ENCODE measurements at regions not wholly inside any gene's neighbourhood (a gene's known extent, or its start where the extent isn't known, plus 50 kb on each side); places are given as distances from the start of the nearest gene placed in this dataset.

GRCh38 chr11:106390078-106390477 lies 312.6 kb downstream of the AASDHPPT start:
- Histone ChIP-seq H3K9me3 (ENCODE audit: low read length) (no peaks in the 10 kb centered on the region), H3K4me3 (ENCODE audit: low read length) (no peak overlapping the region), H3K4me1 (ENCODE audit: insufficient read depth, low read length) (peaks cover 6% of the 10 kb centered on the region), H2AFZ (ENCODE audit: low read depth, low read length) (no peak overlapping the region), H3K27me3 (ENCODE audit: insufficient read depth, low read length) (no peaks in the 10 kb centered on the region), H3K36me3 (ENCODE audit: insufficient read depth, low read length) (no peaks in the 10 kb centered on the region)

- peaks cover 3% of the 10 kb centered on the region for H3K9me3 ChIP-seq (ENCODE audit: low read length)
- H3K36me3 ChIP-seq (ENCODE audit: insufficient read depth, low read length) = no peaks in the 10 kb centered on the region
- no peak overlapping the region for H3K4me3 ChIP-seq (ENCODE audit: low read length)
- H3K4me1 ChIP-seq (ENCODE audit: insufficient read depth, low read length) = peaks cover 6% of the 10 kb centered on the region
- no peak overlapping the region for H2AFZ ChIP-seq (ENCODE audit: low read depth, low read length)
- no peaks in the 10 kb centered on the region for H3K27me3 ChIP-seq (ENCODE audit: insufficient read depth, low read length)
These were observed 314.4 kb downstream of the AASDHPPT start for GRCh38 chr11:106391771-106392420.

GRCh38 chr11:106395716-106396349 lies 318.4 kb downstream of the AASDHPPT start:
- Histone ChIP-seq H3K4me3 (ENCODE audit: low read length) (no peak overlapping the region), H3K27me3 (ENCODE audit: insufficient read depth, low read length) (no peaks in the 10 kb centered on the region), H3K4me1 (ENCODE audit: insufficient read depth, low read length) (peaks cover 6% of the 10 kb centered on the region), H2AFZ (ENCODE audit: low read depth, low read length) (no peak overlapping the region), H3K36me3 (ENCODE audit: insufficient read depth, low read length) (no peaks in the 10 kb centered on the region), H3K9me3 (ENCODE audit: low read length) (peaks cover 3% of the 10 kb centered on the region)

- Histone ChIP-seq H3K4me1 (ENCODE audit: insufficient read depth, low read length) (no peaks in the 10 kb centered on the region), H2AFZ (ENCODE audit: low read depth, low read length) (no peak overlapping the region), H3K4me3 (ENCODE audit: low read length) (no peak overlapping the region)
These were observed 320.5 kb downstream of the AASDHPPT start for GRCh38 chr11:106397787-106398501.

GRCh38 chr11:106398502-106399075 lies 321.1 kb downstream of the AASDHPPT start:
- H3K27me3 ChIP-seq (ENCODE audit: insufficient read depth, low read length) = no peaks in the 10 kb centered on the region
- H3K36me3 ChIP-seq (ENCODE audit: insufficient read depth, low read length) = no peaks in the 10 kb centered on the region
- peaks cover 3% of the 10 kb centered on the region for H3K9me3 ChIP-seq (ENCODE audit: low read length)
- H3K4me3 ChIP-seq (ENCODE audit: low read length) = no peak overlapping the region
- no peaks in the 10 kb centered on the region for H3K4me1 ChIP-seq (ENCODE audit: insufficient read depth, low read length)
- H2AFZ ChIP-seq (ENCODE audit: low read depth, low read length) = no peak overlapping the region

More at GRCh38 chr11:106397787-106398501, 320.5 kb downstream of the AASDHPPT start:
- H3K27me3 ChIP-seq (ENCODE audit: insufficient read depth, low read length) = no peaks in the 10 kb centered on the region
- H3K36me3 ChIP-seq (ENCODE audit: insufficient read depth, low read length) = no peaks in the 10 kb centered on the region
- peaks cover 3% of the 10 kb centered on the region for H3K9me3 ChIP-seq (ENCODE audit: low read length)

DNA sequence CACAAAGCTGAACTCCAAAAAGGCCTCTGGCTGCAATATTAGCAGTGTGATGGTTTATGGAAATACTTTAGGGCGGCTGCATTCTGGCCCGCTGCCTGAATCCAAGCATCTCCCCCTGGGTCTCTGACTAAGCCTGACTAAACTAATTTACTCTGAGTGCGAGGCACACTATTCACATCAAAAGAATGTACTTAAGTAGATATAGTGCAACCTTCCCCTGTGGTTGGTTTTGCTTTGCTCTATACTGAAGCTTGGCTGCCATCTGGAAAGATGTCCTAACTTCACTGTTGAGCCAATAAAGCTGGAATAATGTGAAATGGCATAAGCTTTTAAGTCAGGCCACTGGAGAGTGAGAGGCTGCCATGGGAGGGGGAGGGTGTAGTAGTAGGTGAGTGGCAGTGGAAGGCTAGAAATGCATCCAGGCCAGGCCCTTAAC lies 321.6 kb downstream of the AASDHPPT start:
- H3K4me3 ChIP-seq (ENCODE audit: low read length) = no peak overlapping the region
- H3K36me3 ChIP-seq (ENCODE audit: insufficient read depth, low read length) = no peaks in the 10 kb centered on the region
- H3K4me1 ChIP-seq (ENCODE audit: insufficient read depth, low read length) = no peaks in the 10 kb centered on the region
- no peak overlapping the region for H2AFZ ChIP-seq (ENCODE audit: low read depth, low read length)
- H3K9me3 ChIP-seq (ENCODE audit: low read length) = peaks cover 3% of the 10 kb centered on the region
- H3K27me3 ChIP-seq (ENCODE audit: insufficient read depth, low read length) = no peaks in the 10 kb centered on the region

DNA sequence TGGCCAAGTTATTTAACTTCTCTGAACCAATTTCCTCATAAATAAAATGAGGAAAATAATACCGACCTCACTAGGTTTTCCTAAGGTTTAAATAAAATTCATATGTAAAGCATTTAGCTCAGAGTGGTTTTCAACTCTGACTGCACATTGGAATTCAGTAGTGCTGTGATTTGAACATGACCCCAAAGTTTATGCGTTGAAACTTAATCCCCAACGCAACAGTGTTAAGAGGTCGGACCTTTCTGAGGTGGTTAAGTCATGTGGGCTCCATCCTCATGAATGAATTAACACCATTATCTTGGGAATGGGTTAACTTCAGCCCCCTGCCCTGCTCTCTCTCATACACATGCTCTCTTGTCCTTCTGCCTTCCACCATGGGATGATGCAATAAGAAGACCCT lies 322.2 kb downstream of the AASDHPPT start:
- Histone ChIP-seq H3K4me1 (ENCODE audit: insufficient read depth, low read length) (no peaks in the 10 kb centered on the region), H3K9me3 (ENCODE audit: low read length) (peaks cover 3% of the 10 kb centered on the region), H2AFZ (ENCODE audit: low read depth, low read length) (no peak overlapping the region), H3K27me3 (ENCODE audit: insufficient read depth, low read length) (no peaks in the 10 kb centered on the region), H3K4me3 (ENCODE audit: low read length) (no peak overlapping the region), H3K36me3 (ENCODE audit: insufficient read depth, low read length) (no peaks in the 10 kb centered on the region)

GRCh38 chr11:106400949-106401570 lies 323.6 kb downstream of the AASDHPPT start:
- Histone ChIP-seq H3K4me3 (ENCODE audit: low read length) (no peak overlapping the region), H3K9me3 (ENCODE audit: low read length) (peaks cover 1% of the 10 kb centered on the region), H3K27me3 (ENCODE audit: insufficient read depth, low read length) (no peaks in the 10 kb centered on the region), H3K4me1 (ENCODE audit: insufficient read depth, low read length) (no peaks in the 10 kb centered on the region), H2AFZ (ENCODE audit: low read depth, low read length) (no peak overlapping the region), H3K36me3 (ENCODE audit: insufficient read depth, low read length) (no peaks in the 10 kb centered on the region)

- Histone ChIP-seq H3K36me3 (ENCODE audit: insufficient read depth, low read length) (no peaks in the 10 kb centered on the region), H3K4me1 (ENCODE audit: insufficient read depth, low read length) (no peaks in the 10 kb centered on the region), H3K4me3 (ENCODE audit: low read length) (no peak overlapping the region), H3K27me3 (ENCODE audit: insufficient read depth, low read length) (no peaks in the 10 kb centered on the region), H3K9me3 (ENCODE audit: low read length) (no peaks in the 10 kb centered on the region), H2AFZ (ENCODE audit: low read depth, low read length) (no peak overlapping the region)
These were observed 326.3 kb downstream of the AASDHPPT start for GRCh38 chr11:106403751-106404150.

DNA sequence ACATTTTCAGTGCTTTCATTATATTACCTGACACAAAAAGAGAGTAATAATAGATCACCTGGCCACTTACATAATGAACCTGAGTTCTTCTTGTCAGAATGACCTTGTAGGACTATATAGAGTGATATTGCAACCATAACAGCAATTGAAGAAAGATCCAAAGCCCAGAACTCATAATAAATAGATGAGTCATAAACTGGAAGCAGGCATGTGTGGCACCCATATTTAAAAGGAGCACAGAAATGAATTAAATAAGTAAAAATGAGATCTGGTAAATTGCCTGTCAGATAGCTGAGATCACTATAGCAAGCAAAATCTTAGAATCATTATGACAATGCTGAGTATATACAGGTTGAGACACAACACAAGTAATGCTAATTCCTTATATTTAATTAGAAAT lies 331.8 kb downstream of the AASDHPPT start:
- no peaks in the 10 kb centered on the region for H3K4me1 ChIP-seq (ENCODE audit: insufficient read depth, low read length)
- H3K27me3 ChIP-seq (ENCODE audit: insufficient read depth, low read length) = no peaks in the 10 kb centered on the region
- H3K4me3 ChIP-seq (ENCODE audit: low read length) = no peak overlapping the region
- H2AFZ ChIP-seq (ENCODE audit: low read depth, low read length) = no peak overlapping the region
- no peaks in the 10 kb centered on the region for H3K9me3 ChIP-seq (ENCODE audit: low read length)
- no peaks in the 10 kb centered on the region for H3K36me3 ChIP-seq (ENCODE audit: insufficient read depth, low read length)

GRCh38 chr11:106409671-106410070 lies 332.2 kb downstream of the AASDHPPT start:
- Histone ChIP-seq H3K4me1 (ENCODE audit: insufficient read depth, low read length) (no peaks in the 10 kb centered on the region), H3K4me3 (ENCODE audit: low read length) (no peak overlapping the region), H2AFZ (ENCODE audit: low read depth, low read length) (no peak overlapping the region), H3K9me3 (ENCODE audit: low read length) (no peaks in the 10 kb centered on the region), H3K36me3 (ENCODE audit: insufficient read depth, low read length) (no peaks in the 10 kb centered on the region), H3K27me3 (ENCODE audit: insufficient read depth, low read length) (no peaks in the 10 kb centered on the region)

- H3K36me3 ChIP-seq (ENCODE audit: insufficient read depth, low read length) = no peaks in the 10 kb centered on the region
- no peaks in the 10 kb centered on the region for H3K4me1 ChIP-seq (ENCODE audit: insufficient read depth, low read length)
- no peaks in the 10 kb centered on the region for H3K9me3 ChIP-seq (ENCODE audit: low read length)
- no peaks in the 10 kb centered on the region for H3K27me3 ChIP-seq (ENCODE audit: insufficient read depth, low read length)
- no peak overlapping the region for H2AFZ ChIP-seq (ENCODE audit: low read depth, low read length)
- no peak overlapping the region for H3K4me3 ChIP-seq (ENCODE audit: low read length)
These were observed 333.4 kb downstream of the AASDHPPT start for GRCh38 chr11:106410902-106411301.

- Histone ChIP-seq H3K27me3 (ENCODE audit: insufficient read depth, low read length) (no peaks in the 10 kb centered on the region), H3K4me1 (ENCODE audit: insufficient read depth, low read length) (no peaks in the 10 kb centered on the region), H3K36me3 (ENCODE audit: insufficient read depth, low read length) (no peaks in the 10 kb centered on the region), H3K4me3 (ENCODE audit: low read length) (no peak overlapping the region), H3K9me3 (ENCODE audit: low read length) (no peaks in the 10 kb centered on the region), H2AFZ (ENCODE audit: low read depth, low read length) (no peak overlapping the region)
These were observed 335.8 kb downstream of the AASDHPPT start for GRCh38 chr11:106413222-106413621.
